ENCODE measurements at regions not wholly inside any gene's neighbourhood (a gene's known extent, or its start where the extent isn't known, plus 50 kb on each side); places are given as distances from the start of the nearest gene placed in this dataset.

DNA sequence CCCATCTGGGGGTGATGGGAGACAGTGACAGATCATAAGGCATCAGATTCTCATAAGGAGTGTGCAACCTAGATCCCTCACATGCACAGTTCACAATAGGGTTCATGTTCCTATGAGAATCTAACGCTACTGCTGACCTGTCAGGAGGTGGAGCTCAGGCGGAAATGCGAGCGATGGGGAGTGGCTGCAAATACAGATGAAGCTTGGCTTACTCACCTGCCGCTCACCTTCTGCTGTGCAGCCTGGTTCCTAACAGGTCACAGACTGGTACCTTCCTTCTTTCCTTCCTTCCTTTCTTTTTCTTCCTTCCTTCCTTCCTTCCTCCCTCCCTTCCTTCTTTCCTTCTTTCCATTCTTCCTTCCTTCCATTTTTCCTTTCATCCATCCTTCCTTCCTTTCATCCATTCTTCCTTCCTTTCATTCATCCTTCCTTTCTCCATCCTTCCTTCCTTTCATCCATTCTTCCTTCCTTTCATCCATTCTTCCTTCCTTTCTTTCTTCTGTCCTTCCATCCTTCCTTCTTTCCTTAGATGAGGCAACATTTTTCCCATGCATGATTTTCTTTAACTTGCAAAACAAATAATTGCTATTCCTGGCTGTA lies 370.0 kb upstream of the AUTS2 start:
- no peaks in the 10 kb centered on the region for H3K4me1 ChIP-seq
- H3K9me3 ChIP-seq: peaks cover 0 to 7% of the 10 kb centered on the region in 2 donors
- H3K27me3 ChIP-seq: no peaks in the 10 kb centered on the region
- H3K4me3 ChIP-seq: no peak overlapping the region
- no peaks in the 10 kb centered on the region for H3K36me3 ChIP-seq
- DNase-seq (ENCODE audit: low spot score): no peak
- TF ChIP-seq, protein P1, sequence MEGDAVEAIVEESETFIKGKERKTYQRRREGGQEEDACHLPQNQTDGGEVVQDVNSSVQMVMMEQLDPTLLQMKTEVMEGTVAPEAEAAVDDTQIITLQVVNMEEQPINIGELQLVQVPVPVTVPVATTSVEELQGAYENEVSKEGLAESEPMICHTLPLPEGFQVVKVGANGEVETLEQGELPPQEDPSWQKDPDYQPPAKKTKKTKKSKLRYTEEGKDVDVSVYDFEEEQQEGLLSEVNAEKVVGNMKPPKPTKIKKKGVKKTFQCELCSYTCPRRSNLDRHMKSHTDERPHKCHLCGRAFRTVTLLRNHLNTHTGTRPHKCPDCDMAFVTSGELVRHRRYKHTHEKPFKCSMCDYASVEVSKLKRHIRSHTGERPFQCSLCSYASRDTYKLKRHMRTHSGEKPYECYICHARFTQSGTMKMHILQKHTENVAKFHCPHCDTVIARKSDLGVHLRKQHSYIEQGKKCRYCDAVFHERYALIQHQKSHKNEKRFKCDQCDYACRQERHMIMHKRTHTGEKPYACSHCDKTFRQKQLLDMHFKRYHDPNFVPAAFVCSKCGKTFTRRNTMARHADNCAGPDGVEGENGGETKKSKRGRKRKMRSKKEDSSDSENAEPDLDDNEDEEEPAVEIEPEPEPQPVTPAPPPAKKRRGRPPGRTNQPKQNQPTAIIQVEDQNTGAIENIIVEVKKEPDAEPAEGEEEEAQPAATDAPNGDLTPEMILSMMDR (IDR thresholded peaks at IDR 0.05): no peak
- no peak overlapping the region for H3K27ac ChIP-seq

DNA sequence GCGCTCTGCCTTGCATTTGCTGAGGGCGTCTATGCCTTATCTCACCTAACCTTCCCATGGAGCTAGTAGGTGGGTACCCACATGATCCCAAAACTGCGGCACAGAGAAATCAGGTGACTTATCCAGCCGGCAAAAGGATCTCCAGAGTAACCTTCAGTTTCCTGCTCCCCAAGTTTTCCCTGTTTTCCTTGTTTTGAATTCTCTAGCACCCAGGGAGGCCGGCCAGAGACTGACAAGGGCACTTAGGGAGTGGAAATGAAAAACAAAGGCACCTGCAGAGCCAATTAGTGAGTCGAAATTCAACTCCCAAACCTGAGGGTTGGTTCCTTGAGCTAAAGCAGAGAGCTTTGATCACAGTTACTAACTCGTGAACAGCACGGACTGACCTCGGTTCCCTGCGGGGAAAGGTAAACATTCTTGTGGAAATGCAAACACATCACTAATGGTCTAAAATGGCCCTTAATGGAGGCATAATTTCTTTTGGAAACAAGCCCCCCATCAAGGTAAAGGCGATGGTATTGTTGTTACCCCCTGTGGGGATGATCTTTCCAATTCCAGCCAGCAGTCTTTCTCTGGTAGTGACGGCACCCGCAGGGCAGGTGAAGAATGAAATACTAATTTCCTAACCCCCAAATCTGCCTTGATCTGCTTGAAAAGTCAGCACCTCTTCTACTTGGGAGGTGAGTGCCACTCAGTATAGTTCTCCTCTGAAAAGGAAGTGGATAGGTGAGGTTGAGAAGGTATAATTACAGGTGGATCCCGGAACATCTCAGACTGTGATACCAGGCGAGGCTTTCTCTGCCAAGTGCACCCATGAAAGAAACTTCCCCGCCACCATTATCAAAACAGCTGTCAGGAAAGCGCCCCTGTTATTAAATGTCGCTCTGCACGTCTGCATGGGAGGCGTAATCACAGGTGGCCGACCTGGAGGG lies 365.6 kb upstream of the AUTS2 start:
- no peaks in the 10 kb centered on the region for H3K4me1 ChIP-seq
- no peak for DNase-seq (ENCODE audit: low spot score)
- no peaks in the 10 kb centered on the region for H3K36me3 ChIP-seq
- TF ChIP-seq, protein P1 (IDR thresholded peaks at IDR 0.05): no peak
- no peaks in the 10 kb centered on the region for H3K9me3 ChIP-seq
- H3K27me3 ChIP-seq: no peaks in the 10 kb centered on the region
- no peak overlapping the region for H3K27ac ChIP-seq
- H3K4me3 ChIP-seq: no peak overlapping the region

GRCh38 chr7:69237541-69237940 lies 360.7 kb upstream of the AUTS2 start:
- no peak for DNase-seq (ENCODE audit: low spot score)
- TF ChIP-seq, protein P1 (IDR thresholded peaks at IDR 0.05): no peak
- no peak overlapping the region for H3K4me3 ChIP-seq
- H3K36me3 ChIP-seq: no peaks in the 10 kb centered on the region
- H3K27ac ChIP-seq: no peak overlapping the region
- no peaks in the 10 kb centered on the region for H3K4me1 ChIP-seq
- H3K9me3 ChIP-seq: no peaks in the 10 kb centered on the region
- H3K27me3 ChIP-seq: no peaks in the 10 kb centered on the region

- Histone ChIP-seq H3K36me3 (no peaks in the 10 kb centered on the region), H3K27ac (no peak overlapping the region), H3K9me3 (no peaks in the 10 kb centered on the region), H3K4me1 (no peaks in the 10 kb centered on the region), H3K27me3 (no peaks in the 10 kb centered on the region), H3K4me3 (no peak overlapping the region)
- TF ChIP-seq, protein P1 (IDR thresholded peaks at IDR 0.05): no peak
- DNase-seq (ENCODE audit: low spot score): no peak
Observed at GRCh38 chr7:69243016-69243415, 355.3 kb upstream of the AUTS2 start.

GRCh38 chr7:69244701-69245100 lies 353.6 kb upstream of the AUTS2 start:
- TF ChIP-seq, protein P1 (IDR thresholded peaks at IDR 0.05): no peak
- Histone ChIP-seq H3K4me1 (no peaks in the 10 kb centered on the region), H3K27me3 (no peaks in the 10 kb centered on the region), H3K27ac (no peak overlapping the region), H3K36me3 (no peaks in the 10 kb centered on the region), H3K9me3 (no peaks in the 10 kb centered on the region), H3K4me3 (no peak overlapping the region)
- DNase-seq (ENCODE audit: low spot score): no peak
